Adipocyte (in vitro differentiated cells): ENCODE measurements at regions not wholly inside any gene's neighbourhood (a gene's known extent, or its start where the extent isn't known, plus 50 kb on each side); places are given as distances from the start of the nearest gene placed in this dataset.

Experiments
- DNase-seq: peaks from one replicate; pipeline ENCODE4 v3.0.0-alpha.2; 2015; ENCODE audit warnings: low read depth
- H3K27me3 ChIP-seq: replicated peaks from 2 replicates; pipeline ENCODE4 v1.7.0; 2013; ENCODE audit warnings: mild to moderate bottlenecking, low read length, moderate library complexity; ENCODE audit not compliant: control insufficient read depth, insufficient read depth
- H3K36me3 ChIP-seq: 2 replicates; pipeline ENCODE4 v1.7.0; 2013; ENCODE audit warnings: low read length, mild to moderate bottlenecking, moderate library complexity; ENCODE audit not compliant: control insufficient read depth, insufficient read depth, severe bottlenecking
- H3K4me1 ChIP-seq: 2 replicates; pipeline ENCODE4 v1.7.0; 2013; ENCODE audit warnings: mild to moderate bottlenecking, low read length, moderate library complexity; ENCODE audit not compliant: control insufficient read depth, insufficient read depth
- H3K4me3 ChIP-seq: 2 replicates; pipeline ENCODE4 v1.7.0; 2013; ENCODE audit warnings: mild to moderate bottlenecking, low read length, moderate library complexity
- H3K9ac ChIP-seq: 2 replicates; pipeline ENCODE4 v1.7.0; 2013; ENCODE audit warnings: mild to moderate bottlenecking, low read length, moderate library complexity
- H3K9me3 ChIP-seq: 2 replicates; pipeline ENCODE4 v1.7.0; 2013; ENCODE audit warnings: mild to moderate bottlenecking, low read length, moderate library complexity; ENCODE audit not compliant: control insufficient read depth

GRCh38 chr20:4601630-4602296 is 84.5 kb upstream of the PRNP start:
- Histone ChIP-seq H3K9ac (no peak overlapping the region), H3K4me3 (no peak overlapping the region), H3K4me1 (peaks cover 25% of the 10 kb centered on the region), H3K9me3 (no peaks in the 10 kb centered on the region), H3K27me3 (no peaks in the 10 kb centered on the region), H3K36me3 (no peaks in the 10 kb centered on the region)
- peak; percentile 30 for DNase-seq

GRCh38 chr20:4600308-4601014 is 85.8 kb upstream of the PRNP start:
- Histone ChIP-seq H3K9me3 (no peaks in the 10 kb centered on the region), H3K4me1 (peaks cover 25% of the 10 kb centered on the region), H3K27me3 (no peaks in the 10 kb centered on the region), H3K9ac (no peak overlapping the region), H3K4me3 (no peak overlapping the region), H3K36me3 (no peaks in the 10 kb centered on the region)
- DNase-seq, result no peak

- Histone ChIP-seq H3K36me3 (no peaks in the 10 kb centered on the region), H3K9ac (no peak overlapping the region), H3K9me3 (no peaks in the 10 kb centered on the region), H3K4me1 (peaks cover 19% of the 10 kb centered on the region), H3K27me3 (peaks cover 4% of the 10 kb centered on the region), H3K4me3 (no peak overlapping the region)
- no peak for DNase-seq
Measured at GRCh38 chr20:4597215-4597614, 89.0 kb upstream of the PRNP start.

- no peaks in the 10 kb centered on the region for H3K9me3 ChIP-seq
- H3K36me3 ChIP-seq, result no peaks in the 10 kb centered on the region
- no peak overlapping the region for H3K4me3 ChIP-seq
- H3K27me3 ChIP-seq, result peaks cover 4% of the 10 kb centered on the region
- no peak overlapping the region for H3K9ac ChIP-seq
- peaks cover 11% of the 10 kb centered on the region for H3K4me1 ChIP-seq
- DNase-seq, result no peak
Measured at GRCh38 chr20:4593149-4593525, 93.1 kb upstream of the PRNP start.

- H3K9ac ChIP-seq, result peak overlapping the region; percentile 64
- H3K4me1 ChIP-seq, result peaks cover 11% of the 10 kb centered on the region
- peaks cover 4% of the 10 kb centered on the region for H3K27me3 ChIP-seq
- peak overlapping the region; percentile 77 for H3K4me3 ChIP-seq
- peak; percentile 77 for DNase-seq
- H3K36me3 ChIP-seq, result no peaks in the 10 kb centered on the region
- H3K9me3 ChIP-seq, result no peaks in the 10 kb centered on the region
Measured at GRCh38 chr20:4592316-4593148, 93.7 kb upstream of the PRNP start.

GRCh38 chr20:4591975-4592315 is 94.3 kb upstream of the PRNP start:
- Histone ChIP-seq H3K27me3 (peaks cover 4% of the 10 kb centered on the region), H3K4me3 (peak overlapping the region; percentile 77), H3K9ac (no peak overlapping the region), H3K4me1 (peaks cover 11% of the 10 kb centered on the region), H3K36me3 (no peaks in the 10 kb centered on the region), H3K9me3 (no peaks in the 10 kb centered on the region)
- no peak for DNase-seq

- no peak for DNase-seq
- Histone ChIP-seq H3K4me1 (no peaks in the 10 kb centered on the region), H3K9me3 (peaks cover 11% of the 10 kb centered on the region), H3K36me3 (no peaks in the 10 kb centered on the region), H3K4me3 (no peak overlapping the region), H3K27me3 (no peaks in the 10 kb centered on the region), H3K9ac (no peak overlapping the region)
Measured at GRCh38 chr20:4585758-4586157, 100.5 kb upstream of the PRNP start.

GRCh38 chr20:4585104-4585753 is 101.0 kb upstream of the PRNP start:
- H3K27me3 ChIP-seq, result no peaks in the 10 kb centered on the region
- DNase-seq, result peak; percentile 54
- no peak overlapping the region for H3K9ac ChIP-seq
- H3K9me3 ChIP-seq, result peaks cover 11% of the 10 kb centered on the region
- no peaks in the 10 kb centered on the region for H3K36me3 ChIP-seq
- no peaks in the 10 kb centered on the region for H3K4me1 ChIP-seq
- no peak overlapping the region for H3K4me3 ChIP-seq

GRCh38 chr20:4584510-4584909 is 101.7 kb upstream of the PRNP start:
- Histone ChIP-seq H3K9me3 (peaks cover 11% of the 10 kb centered on the region), H3K27me3 (no peaks in the 10 kb centered on the region), H3K4me3 (no peak overlapping the region), H3K9ac (no peak overlapping the region), H3K36me3 (no peaks in the 10 kb centered on the region), H3K4me1 (no peaks in the 10 kb centered on the region)
- no peak for DNase-seq

GRCh38 chr20:4581838-4582237 is 104.4 kb upstream of the PRNP start:
- Histone ChIP-seq H3K9ac (no peak overlapping the region), H3K4me3 (no peak overlapping the region), H3K9me3 (peaks cover 11% of the 10 kb centered on the region), H3K36me3 (no peaks in the 10 kb centered on the region), H3K27me3 (no peaks in the 10 kb centered on the region), H3K4me1 (no peaks in the 10 kb centered on the region)
- DNase-seq, result no peak

- no peaks in the 10 kb centered on the region for H3K9me3 ChIP-seq
- no peak for DNase-seq
- H3K27me3 ChIP-seq, result no peaks in the 10 kb centered on the region
- H3K9ac ChIP-seq, result no peak overlapping the region
- H3K36me3 ChIP-seq, result no peaks in the 10 kb centered on the region
- peaks cover 4% of the 10 kb centered on the region for H3K4me1 ChIP-seq
- no peak overlapping the region for H3K4me3 ChIP-seq
Measured at GRCh38 chr20:4578375-4578774, 107.9 kb upstream of the PRNP start.
